BJ (cell line): ENCODE measurements at regions not wholly inside any gene's neighbourhood (a gene's known extent, or its start where the extent isn't known, plus 50 kb on each side); places are given as distances from the start of the nearest gene placed in this dataset.

Experiments
- CTCF ChIA-PET: fragments of 350-600 bp; formaldehyde crosslinking; extraction: SDS; loops from one replicate; lab custom pipeline; 2021; ENCODE audit warnings: antibody characterized with exemption, inconsistent platforms; lab: Yijun Ruan, JAX
- POLR2A ChIA-PET: fragments of 300-600 bp; sonication (Branson Sonifier 250); formaldehyde crosslinking; extraction: SDS; loops from one replicate; lab custom pipeline; 2021; ENCODE audit warnings: antibody characterized with exemption; lab: Charles Lee
- DNase-seq: peaks from one replicate; pipeline ENCODE4 v3.0.0-alpha.2; 2011; ENCODE audit warnings: low read depth
- H3K27me3 ChIP-seq: 2 replicates; pipeline ENCODE4 v1.6.0; 2011; ENCODE audit warnings: low read length; ENCODE audit not compliant: control insufficient read depth, insufficient read depth
- H3K36me3 ChIP-seq: 2 replicates; pipeline ENCODE4 v1.5.1; 2011; ENCODE audit warnings: low read length; ENCODE audit not compliant: control insufficient read depth, insufficient read depth
- H3K4me3 ChIP-seq: 2 replicates; pipeline ENCODE4 v1.5.1; 2011; ENCODE audit warnings: low read depth, mild to moderate bottlenecking, control low read depth, low read length
- CTCF ChIP-seq: IDR thresholded peaks from 2 replicates; pipeline ENCODE4 v1.5.1; 2011; ENCODE audit warnings: low read depth, mild to moderate bottlenecking, control low read depth, inconsistent platforms, low read length, moderate library complexity; ENCODE audit not compliant: insufficient read depth

- DNase-seq: no peak
- Histone ChIP-seq H3K36me3 (no peaks in the 10 kb centered on the region), H3K27me3 (no peaks in the 10 kb centered on the region; the same call in 1 of the 2 replicates), H3K4me3 (no peak overlapping the region)
- TF ChIP-seq CTCF: no peak
- ChIA-PET POLR2A (interaction anchor here (0.6 kb wide), 1 partner anchor 49 kb away, joined by 3 read pairs; no protein-coding TSS in a partner anchor), CTCF (interaction anchor here (1.0 to 1.4 kb wide), 2 partner anchors 11 to 233 kb away, joined by 4 read pairs; no protein-coding TSS in a partner anchor)
Measured at GRCh38 chr14:65179918-65180724, 77.8 kb upstream of the MAX start.

- no peak for TF ChIP-seq CTCF
- ChIA-PET POLR2A (interaction anchor here (0.6 kb wide), 1 partner anchor 49 kb away, joined by 3 read pairs; no protein-coding TSS in a partner anchor), CTCF (interaction anchor here (1.0 to 1.4 kb wide), 2 partner anchors 11 to 233 kb away, joined by 4 read pairs; no protein-coding TSS in a partner anchor)
- H3K4me3 ChIP-seq: no peak overlapping the region
- DNase-seq: no peak
- H3K36me3 ChIP-seq: no peaks in the 10 kb centered on the region
- H3K27me3 ChIP-seq: no peaks in the 10 kb centered on the region; the same call in 1 of the 2 replicates
Measured at GRCh38 chr14:65180725-65181025, 78.4 kb upstream of the MAX start.

- H3K27me3 ChIP-seq: no peaks in the 10 kb centered on the region; the same call in 1 of the 2 replicates
- no peak for TF ChIP-seq CTCF
- no peaks in the 10 kb centered on the region for H3K36me3 ChIP-seq
- H3K4me3 ChIP-seq: no peak overlapping the region
- ChIA-PET POLR2A (no interaction called here), CTCF (interaction anchor here (0.7 to 2.6 kb wide), 5 partner anchors 9 to 228 kb away, joined by 3 to 7 read pairs (median 6); no protein-coding TSS in a partner anchor)
- no peak for DNase-seq
Measured at GRCh38 chr14:65184032-65184764, 81.9 kb upstream of the MAX start.

GRCh38 chr14:65185829-65186228 lies 83.5 kb upstream of the MAX start:
- H3K27me3 ChIP-seq: no peaks in the 10 kb centered on the region; the same call in 1 of the 2 replicates
- DNase-seq: no peak
- ChIA-PET CTCF (interaction anchor here (0.8 to 2.6 kb wide), 5 partner anchors 9 to 638 kb away, joined by 3 to 7 read pairs (median 3); no protein-coding TSS in a partner anchor), POLR2A (no interaction called here)
- TF ChIP-seq CTCF: no peak
- H3K4me3 ChIP-seq: no peak overlapping the region
- H3K36me3 ChIP-seq: no peaks in the 10 kb centered on the region

- no peaks in the 10 kb centered on the region for H3K36me3 ChIP-seq
- CTCF ChIA-PET: interaction anchor here (1.1 kb wide), 1 partner anchor 636 kb away, joined by 3 read pairs; no protein-coding TSS in a partner anchor
Measured at GRCh38 chr14:65186951-65187350, 84.6 kb upstream of the MAX start.

More at GRCh38 chr14:65186951-65187350, 84.6 kb upstream of the MAX start:
- POLR2A ChIA-PET: no interaction called here
- no peak for DNase-seq
- no peak for TF ChIP-seq CTCF
- Histone ChIP-seq H3K4me3 (no peak overlapping the region), H3K27me3 (no peaks in the 10 kb centered on the region; the same call in 1 of the 2 replicates)
